OCI-LY7 (cell line): ENCODE measurements at regions not wholly inside any gene's neighbourhood (a gene's known extent, or its start where the extent isn't known, plus 50 kb on each side); places are given as distances from the start of the nearest gene placed in this dataset.

ENCODE experiments used
- BruUV-seq: library from RNA; stranded (reverse); fragments of 400-500 nt; replicated peaks from 2 replicates; lab custom pipeline; 2021; lab: Mats Ljungman, UMichigan
- CTCF ChIA-PET: fragments of 300-600 bp; sonication (Branson Sonifier 250); formaldehyde crosslinking; loops from one replicate; lab custom pipeline; 2022; ENCODE audit warnings: antibody characterized with exemption; ENCODE audit not compliant: unreplicated experiment; lab: Charles Lee
- POLR2A ChIA-PET: fragments of 300-600 bp; sonication (Branson Sonifier 250); formaldehyde crosslinking; loops from one replicate; lab custom pipeline; 2022; ENCODE audit warnings: antibody characterized with exemption; lab: Charles Lee
- DNase-seq: peaks from one replicate; pipeline ENCODE4 v3.0.0-alpha.2; 2015; ENCODE audit warnings: low spot score
- H2AFZ ChIP-seq: fragments of 200-600 bp; sonication (generic), shearing (Covaris generic); 2 replicates; pipeline ENCODE4 v1.6.1; 2014; ENCODE audit warnings: mild to moderate bottlenecking, antibody characterized with exemption, low read length, moderate library complexity
- H3K27ac ChIP-seq: fragments of 200-600 bp; sonication (generic); 2 replicates; pipeline ENCODE4 v1.5.1; 2014; ENCODE audit warnings: mixed run types, low read depth, mild to moderate bottlenecking, moderate library complexity, low read length, inconsistent platforms; ENCODE audit not compliant: poor library complexity, severe bottlenecking
- H3K36me3 ChIP-seq: fragments of 200-600 bp; sonication (generic); 2 replicates; pipeline ENCODE4 v1.6.1; 2014; ENCODE audit warnings: mild to moderate bottlenecking, antibody characterized with exemption, low read length, moderate library complexity, mixed read lengths; ENCODE audit not compliant: insufficient read depth
- H3K4me1 ChIP-seq: fragments of 200-600 bp; sonication (generic); 2 replicates; pipeline ENCODE4 v1.5.1; 2014; ENCODE audit warnings: mild to moderate bottlenecking, low read length; ENCODE audit not compliant: insufficient read depth, poor library complexity, severe bottlenecking
- H3K4me2 ChIP-seq: fragments of 200-600 bp; sonication (generic); 2 replicates; pipeline ENCODE4 v1.6.1; 2014; ENCODE audit warnings: mild to moderate bottlenecking, low read length
- H3K4me3 ChIP-seq: fragments of 200-600 bp; sonication (generic); 2 replicates; pipeline ENCODE4 v1.5.1; 2014; ENCODE audit warnings: mild to moderate bottlenecking, low read depth, low read length; ENCODE audit not compliant: poor library complexity, severe bottlenecking
- H3K79me2 ChIP-seq: fragments of 200-600 bp; sonication (generic); 2 replicates; pipeline ENCODE4 v1.6.1; 2016; ENCODE audit warnings: low read depth, mild to moderate bottlenecking, low read length, moderate library complexity, mixed read lengths; ENCODE audit not compliant: insufficient read depth
- H3K9me2 ChIP-seq: fragments of 200-600 bp; sonication (generic); 2 replicates; pipeline ENCODE4 v1.6.1; 2016; ENCODE audit warnings: mild to moderate bottlenecking, low read length, mixed read lengths; ENCODE audit not compliant: insufficient read depth
- H3K9me3 ChIP-seq: fragments of 200-600 bp; sonication (generic); 2 replicates; pipeline ENCODE4 v1.6.1; 2014; ENCODE audit warnings: mild to moderate bottlenecking, mixed run types, low read length, mixed read lengths
- H4K20me1 ChIP-seq: fragments of 200-600 bp; sonication (generic); 2 replicates; pipeline ENCODE4 v1.6.1; 2014; ENCODE audit warnings: mild to moderate bottlenecking, antibody characterized with exemption, low read length, moderate library complexity, mixed read lengths; ENCODE audit not compliant: insufficient read depth
- CTCF ChIP-seq: fragments of 200-600 bp; sonication (generic); conservative IDR thresholded peaks from 2 replicates; pipeline ENCODE4 v1.5.1; 2014; ENCODE audit warnings: mild to moderate bottlenecking, antibody characterized with exemption, low read length, moderate library complexity, mixed read lengths
- EZH2phosphoT487 ChIP-seq: fragments of 200-600 bp; sonication (generic); IDR thresholded peaks from 2 replicates; pipeline ENCODE4 v1.6.1; 2018; ENCODE audit warnings: low read depth, borderline replicate concordance, mild to moderate bottlenecking, mixed run types, antibody characterized with exemption, low read length, moderate library complexity, mixed read lengths
- intact Hi-C: fragments of 100-400 bp; cut with micrococcal nuclease; formaldehyde crosslinking; loops from one replicate; pipeline ENCODE4 v1.10.0; 2022; ENCODE audit not compliant: unreplicated experiment

DNA sequence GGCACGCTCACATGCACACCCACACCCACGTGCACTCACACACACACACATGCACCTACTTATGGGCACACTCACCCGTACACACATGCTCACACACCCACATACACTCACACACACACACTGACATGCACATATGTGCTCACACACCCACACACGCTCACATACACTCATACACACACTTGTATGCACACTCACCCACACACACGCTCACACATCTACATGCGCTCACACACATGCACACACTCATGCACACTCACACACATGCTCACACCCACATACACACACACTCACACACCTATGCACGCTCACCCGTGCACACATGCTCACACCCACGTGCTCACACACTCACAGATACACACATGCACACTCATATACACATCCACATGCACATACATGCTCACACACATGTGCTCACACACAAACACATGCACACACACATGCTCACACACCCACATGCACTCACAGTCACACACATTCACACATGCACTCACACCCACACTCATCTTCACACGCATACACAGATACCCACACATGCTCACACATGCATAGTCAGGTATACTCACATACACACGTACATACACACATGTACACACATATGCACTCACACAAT lies 138.3 kb downstream of the OLFM1 start:
- TF ChIP-seq CTCF, result no peak
- TF ChIP-seq EZH2phosphoT487, result no peak
- intact Hi-C loops, result no loop called here
- no peak for DNase-seq
- Histone ChIP-seq H2AFZ (no peak overlapping the region), H3K4me2 (no peak overlapping the region), H3K79me2 (no peaks in the 10 kb centered on the region), H3K36me3 (no peaks in the 10 kb centered on the region), H4K20me1 (no peaks in the 10 kb centered on the region), H3K27ac (no peak overlapping the region), H3K9me2 (no peaks in the 10 kb centered on the region), H3K9me3 (no peaks in the 10 kb centered on the region), H3K4me1 (no peaks in the 10 kb centered on the region), H3K4me3 (no peak overlapping the region)
- CTCF ChIA-PET, result no interaction called here
- BruUV-seq, result no TSS peak
- POLR2A ChIA-PET, result no interaction called here

- Histone ChIP-seq H3K4me1 (no peaks in the 10 kb centered on the region), H3K4me2 (no peak overlapping the region), H4K20me1 (no peaks in the 10 kb centered on the region), H3K4me3 (no peak overlapping the region), H3K27ac (no peak overlapping the region), H3K79me2 (no peaks in the 10 kb centered on the region), H3K9me3 (no peaks in the 10 kb centered on the region), H3K9me2 (no peaks in the 10 kb centered on the region), H3K36me3 (no peaks in the 10 kb centered on the region), H2AFZ (no peak overlapping the region)
- POLR2A ChIA-PET, result no interaction called here
- CTCF ChIA-PET, result no interaction called here
- intact Hi-C loops, result no loop called here
- DNase-seq, result no peak
- TF ChIP-seq CTCF, result no peak
- TF ChIP-seq EZH2phosphoT487, result no peak
- BruUV-seq, result no TSS peak
Measured at GRCh38 chr9:135226369-135227050, 139.0 kb downstream of the OLFM1 start.

DNA sequence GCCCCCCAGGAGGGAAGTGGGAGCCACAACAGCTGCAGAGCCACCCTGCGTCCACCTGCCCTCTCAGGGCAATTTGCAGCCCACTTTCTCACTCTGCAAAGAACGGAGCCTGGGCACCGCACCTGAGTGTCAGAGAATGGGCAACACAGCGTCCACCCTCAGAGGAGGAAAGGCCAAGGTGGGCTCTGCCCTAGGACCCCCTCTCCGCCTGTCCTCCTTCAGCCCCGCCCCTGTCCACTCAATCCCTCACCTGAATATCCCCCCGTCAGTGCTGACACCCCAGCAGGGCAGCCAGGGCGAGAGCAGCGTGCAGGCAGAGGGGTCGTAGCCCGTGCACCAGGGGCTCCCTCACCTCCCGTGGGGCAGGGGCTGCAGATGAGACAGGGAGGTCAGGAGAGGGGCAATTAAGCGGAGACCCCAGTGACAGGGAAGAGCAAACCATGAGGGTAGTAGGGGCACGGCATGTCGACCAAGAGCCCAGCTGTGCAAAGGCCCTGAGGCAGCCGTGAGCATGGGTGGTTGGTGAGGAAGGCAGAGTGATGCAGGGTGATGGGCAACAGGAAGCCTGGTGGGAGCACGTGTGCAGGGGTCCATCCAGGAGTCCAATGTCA lies 140.3 kb downstream of the OLFM1 start:
- H3K9me3 ChIP-seq, result no peaks in the 10 kb centered on the region
- no TSS peak for BruUV-seq
- H3K9me2 ChIP-seq, result no peaks in the 10 kb centered on the region
- TF ChIP-seq EZH2phosphoT487, result no peak
- no peak for TF ChIP-seq CTCF
- no peak overlapping the region for H3K27ac ChIP-seq
- CTCF ChIA-PET, result no interaction called here
- no peaks in the 10 kb centered on the region for H3K36me3 ChIP-seq
- no peaks in the 10 kb centered on the region for H3K4me1 ChIP-seq
- POLR2A ChIA-PET, result interaction anchor here (0.6 kb wide), 1 partner anchor 1092 kb away, joined by 3 read pairs; the partner anchor contains the start of gene WDR5
- intact Hi-C loops, result no loop called here
- no peak for DNase-seq
- H3K4me2 ChIP-seq, result no peak overlapping the region
- no peak overlapping the region for H2AFZ ChIP-seq
- H3K4me3 ChIP-seq, result no peak overlapping the region
- H3K79me2 ChIP-seq, result no peaks in the 10 kb centered on the region
- H4K20me1 ChIP-seq, result no peaks in the 10 kb centered on the region
